Trophoblast cell (in vitro differentiated cells and primary cell): ENCODE measurements at regions not wholly inside any gene's neighbourhood (a gene's known extent, or its start where the extent isn't known, plus 50 kb on each side); places are given as distances from the start of the nearest gene placed in this dataset.

Experiments used
- DNase-seq, 2 donors: peaks; one replicate each; pipeline ENCODE4 v3.0.0-alpha.2; 2016
- H2AFZ ChIP-seq: 2 replicates; pipeline ENCODE4 v1.6.1; 2013; ENCODE audit warnings: low read length, moderate library complexity, mild to moderate bottlenecking; ENCODE audit not compliant: insufficient read depth, poor library complexity
- H2AK5ac ChIP-seq: 2 replicates; pipeline ENCODE4 v1.6.1; 2013; ENCODE audit warnings: mild to moderate bottlenecking, low read length
- H2BK120ac ChIP-seq: 2 replicates; pipeline ENCODE4 v1.6.1; 2013; ENCODE audit warnings: low read length, mild to moderate bottlenecking, moderate library complexity; ENCODE audit not compliant: insufficient read depth, poor library complexity
- H2BK12ac ChIP-seq: 2 replicates; pipeline ENCODE4 v1.6.1; 2013; ENCODE audit warnings: mild to moderate bottlenecking, low read length, moderate library complexity
- H2BK5ac ChIP-seq: 2 replicates; pipeline ENCODE4 v1.6.1; 2013; ENCODE audit warnings: low read length, low read depth, moderate library complexity, mild to moderate bottlenecking; ENCODE audit not compliant: poor library complexity
- H3K14ac ChIP-seq: 2 replicates; pipeline ENCODE4 v1.6.1; 2013; ENCODE audit warnings: mild to moderate bottlenecking, low read length
- H3K18ac ChIP-seq: 2 replicates; pipeline ENCODE4 v1.6.1; 2013; ENCODE audit warnings: mild to moderate bottlenecking, low read length
- H3K23ac ChIP-seq: 2 replicates; pipeline ENCODE4 v1.6.1; 2013; ENCODE audit warnings: low read length
- H3K27ac ChIP-seq: 2 replicates; pipeline ENCODE4 v1.5.1; 2013; ENCODE audit warnings: low read depth, mild to moderate bottlenecking, inconsistent platforms, low read length, moderate library complexity
- H3K27me3 ChIP-seq: 2 replicates; pipeline ENCODE4 v1.6.1; 2013; ENCODE audit warnings: inconsistent platforms, mild to moderate bottlenecking, low read length, moderate library complexity; ENCODE audit not compliant: insufficient read depth
- H3K36me3 ChIP-seq, 2 experiments: 1 replicate in 1 of 2; 2 replicates in 1 of 2; pipeline ENCODE4 v1.6.1; 2013; ENCODE audit warnings: low read length in 2 of 2, mild to moderate bottlenecking in 2 of 2, moderate library complexity in 1 of 2; ENCODE audit not compliant: insufficient read depth in 2 of 2, control insufficient read depth in 1 of 2
- H3K4ac ChIP-seq: 2 replicates; pipeline ENCODE4 v1.6.1; 2013; ENCODE audit warnings: low read depth, mild to moderate bottlenecking, low read length, moderate library complexity
- H3K4me1 ChIP-seq, 2 experiments: 1 replicate in 1 of 2; 2 replicates in 1 of 2; pipeline ENCODE4 v1.6.1; 2013; ENCODE audit warnings: low read length in 2 of 2, mild to moderate bottlenecking in 2 of 2, moderate library complexity in 1 of 2; ENCODE audit not compliant: insufficient read depth in 2 of 2, control insufficient read depth in 1 of 2
- H3K4me2 ChIP-seq: 2 replicates; pipeline ENCODE4 v1.6.1; 2013; ENCODE audit warnings: inconsistent platforms, mild to moderate bottlenecking, low read length, moderate library complexity
- H3K4me3 ChIP-seq: 2 replicates; pipeline ENCODE4 v1.5.1; 2013; ENCODE audit warnings: mild to moderate bottlenecking, low read depth, low read length, inconsistent platforms
- H3K79me1 ChIP-seq: one replicate; pipeline ENCODE4 v1.6.1; 2013; ENCODE audit warnings: low read length
- H3K79me2 ChIP-seq: 2 replicates; pipeline ENCODE4 v1.6.1; 2013; ENCODE audit warnings: low read length, mild to moderate bottlenecking; ENCODE audit not compliant: control insufficient read depth, insufficient read depth, poor library complexity
- H3K9ac ChIP-seq: 2 replicates; pipeline ENCODE4 v1.6.1; 2013; ENCODE audit warnings: mild to moderate bottlenecking, low read length
- H3K9me3 ChIP-seq: 2 replicates; pipeline ENCODE4 v1.6.1; 2013; ENCODE audit warnings: low read depth, mild to moderate bottlenecking, control low read depth, inconsistent platforms, low read length; ENCODE audit not compliant: insufficient read depth
- H4K12ac ChIP-seq: 2 replicates; pipeline ENCODE4 v1.6.1; 2013; ENCODE audit warnings: low read depth, mild to moderate bottlenecking, low read length, moderate library complexity
- H4K8ac ChIP-seq: 2 replicates; pipeline ENCODE4 v1.6.1; 2013; ENCODE audit warnings: low read depth, mild to moderate bottlenecking, low read length, moderate library complexity
- H4K91ac ChIP-seq: one replicate; pipeline ENCODE4 v1.6.1; 2013; ENCODE audit warnings: low read depth, mild to moderate bottlenecking, low read length, moderate library complexity
- WGBS: extraction: QIAGEN DNeasy Blood & Tissue Kit; methylation state at CpG from one replicate; pipeline ENCODE4 v1.1.7; 2013; ENCODE audit warnings: missing lambda C conversion rate; ENCODE audit not compliant: insufficient read length, insufficient coverage; ENCODE audit errors: extremely low coverage; 5-methylcytosine and 5-hydroxymethylcytosine counted together

GRCh38 chr12:87051621-87052020 lies 795.4 kb upstream of the MGAT4C start:
- Histone ChIP-seq H3K23ac (no peak overlapping the region), H3K4me3 (no peak overlapping the region), H3K27me3 (no peaks in the 10 kb centered on the region), H3K4me2 (no peak overlapping the region), H3K79me2 (no peaks in the 10 kb centered on the region), H3K18ac (no peak overlapping the region), H2AFZ (no peak overlapping the region), H2BK120ac (no peak overlapping the region), H4K91ac (no peak overlapping the region), H4K12ac (no peak overlapping the region), H2BK12ac (no peak overlapping the region), H2AK5ac (no peak overlapping the region), H3K14ac (no peak overlapping the region), H2BK5ac (no peak overlapping the region), H3K9me3 (no peaks in the 10 kb centered on the region), H3K36me3 (no peaks in the 10 kb centered on the region), H3K9ac (no peak overlapping the region), H3K4ac (no peak overlapping the region), H3K27ac (no peak overlapping the region), H3K79me1 (no peaks in the 10 kb centered on the region), H4K8ac (no peak overlapping the region), H3K4me1 (no peaks in the 10 kb centered on the region)
- WGBS = no CpG with 5 or more reads among the region's 1 CpG
- no peak for DNase-seq

- Histone ChIP-seq H3K14ac (no peak overlapping the region), H3K9ac (no peak overlapping the region), H4K8ac (no peak overlapping the region), H3K27me3 (no peaks in the 10 kb centered on the region), H2AFZ (no peak overlapping the region), H3K23ac (no peak overlapping the region), H3K4ac (no peak overlapping the region), H3K79me1 (no peaks in the 10 kb centered on the region), H3K18ac (no peak overlapping the region), H2BK5ac (no peak overlapping the region), H2BK12ac (no peak overlapping the region), H2BK120ac (no peak overlapping the region), H2AK5ac (no peak overlapping the region), H3K27ac (no peak overlapping the region), H4K12ac (no peak overlapping the region), H3K9me3 (no peaks in the 10 kb centered on the region), H4K91ac (no peak overlapping the region), H3K4me1 (no peaks in the 10 kb centered on the region), H3K36me3 (no peaks in the 10 kb centered on the region), H3K4me2 (no peak overlapping the region), H3K79me2 (no peaks in the 10 kb centered on the region), H3K4me3 (no peak overlapping the region)
- DNase-seq = no peak
- WGBS = no CpG with 5 or more reads among the region's 3 CpGs
These were observed 791.5 kb upstream of the MGAT4C start for GRCh38 chr12:87047691-87048090.

- H3K4me2 ChIP-seq = no peak overlapping the region
- no peak overlapping the region for H3K4ac ChIP-seq
- H3K9ac ChIP-seq = no peak overlapping the region
- DNase-seq = no peak
- no peak overlapping the region for H2AK5ac ChIP-seq
- no peaks in the 10 kb centered on the region for H3K36me3 ChIP-seq
- no peaks in the 10 kb centered on the region for H3K4me1 ChIP-seq
- H3K23ac ChIP-seq = no peak overlapping the region
- H3K14ac ChIP-seq = no peak overlapping the region
- H2BK12ac ChIP-seq = no peak overlapping the region
- no peak overlapping the region for H2BK120ac ChIP-seq
- no peaks in the 10 kb centered on the region for H3K9me3 ChIP-seq
- H3K79me1 ChIP-seq = no peaks in the 10 kb centered on the region
- H3K79me2 ChIP-seq = no peaks in the 10 kb centered on the region
- no CpG with 5 or more reads among the region's 1 CpG for WGBS
- no peak overlapping the region for H4K8ac ChIP-seq
- no peak overlapping the region for H3K4me3 ChIP-seq
- H3K27ac ChIP-seq = no peak overlapping the region
- no peaks in the 10 kb centered on the region for H3K27me3 ChIP-seq
- H4K91ac ChIP-seq = no peak overlapping the region
- no peak overlapping the region for H3K18ac ChIP-seq
- no peak overlapping the region for H2BK5ac ChIP-seq
- no peak overlapping the region for H2AFZ ChIP-seq
- H4K12ac ChIP-seq = no peak overlapping the region
These were observed 783.3 kb upstream of the MGAT4C start for GRCh38 chr12:87039536-87039935.

GRCh38 chr12:87038098-87038497 lies 781.9 kb upstream of the MGAT4C start:
- Histone ChIP-seq H3K27me3 (no peaks in the 10 kb centered on the region), H3K79me2 (no peaks in the 10 kb centered on the region), H3K4ac (no peak overlapping the region), H3K14ac (no peak overlapping the region), H3K4me2 (no peak overlapping the region), H2BK120ac (no peak overlapping the region), H2BK5ac (no peak overlapping the region), H4K8ac (no peak overlapping the region), H3K23ac (no peak overlapping the region), H3K79me1 (no peaks in the 10 kb centered on the region), H2BK12ac (no peak overlapping the region), H2AFZ (no peak overlapping the region), H4K91ac (no peak overlapping the region), H3K4me1 (no peaks in the 10 kb centered on the region), H3K36me3 (no peaks in the 10 kb centered on the region), H4K12ac (no peak overlapping the region), H3K18ac (no peak overlapping the region), H2AK5ac (no peak overlapping the region), H3K27ac (no peak overlapping the region), H3K4me3 (no peak overlapping the region), H3K9me3 (no peaks in the 10 kb centered on the region), H3K9ac (no peak overlapping the region)
- no CpG with 5 or more reads among the region's 3 CpGs for WGBS
- no peak for DNase-seq
